Keratinocyte (primary cell): ENCODE measurements at regions not wholly inside any gene's neighbourhood (a gene's known extent, or its start where the extent isn't known, plus 50 kb on each side); places are given as distances from the start of the nearest gene placed in this dataset.

ENCODE experiments used
- EZH2 ChIP-seq: IDR thresholded peaks from one replicate; pipeline ENCODE4 v1.6.1; 2012; ENCODE audit warnings: inconsistent platforms, mild to moderate bottlenecking, low read length, moderate library complexity
- TF ChIP-seq, protein P1 (sequence below), 3 experiments: IDR thresholded peaks in 1 of 3; conservative IDR thresholded peaks in 1 of 3; optimal IDR thresholded peaks in 1 of 3; 2 replicates in 2 of 3; 3 replicates in 1 of 3; pipeline versions ENCODE3 to v1.5.1; 2011; ENCODE audit warnings: low read length in 3 of 3, mild to moderate bottlenecking in 3 of 3, moderate library complexity in 2 of 3, control low read depth in 1 of 3, inconsistent platforms in 1 of 3; ENCODE audit not compliant: insufficient read depth in 2 of 3; ENCODE audit errors: extremely low read depth in 1 of 3

DNA sequence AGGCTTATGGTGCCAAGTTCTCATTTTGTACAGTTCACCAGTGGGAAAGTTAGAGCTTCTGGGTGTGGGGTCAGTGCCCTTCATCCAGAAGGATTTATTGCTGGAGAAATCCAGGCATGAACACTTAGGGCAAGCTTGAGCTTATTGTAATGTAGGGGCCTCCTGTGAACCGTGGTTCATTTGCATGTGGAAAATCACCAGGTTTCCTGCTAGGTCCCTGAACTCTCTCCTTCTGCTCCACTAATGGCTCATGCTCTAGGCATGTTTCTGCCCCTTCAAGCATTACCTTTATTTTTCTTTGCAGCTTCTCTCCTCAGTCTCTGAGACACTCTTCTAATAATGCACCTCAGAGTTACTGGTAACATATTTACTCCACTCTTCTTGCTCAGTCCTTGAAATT, 79.3 kb upstream of the FAM98A start:
- TF ChIP-seq, protein P1, sequence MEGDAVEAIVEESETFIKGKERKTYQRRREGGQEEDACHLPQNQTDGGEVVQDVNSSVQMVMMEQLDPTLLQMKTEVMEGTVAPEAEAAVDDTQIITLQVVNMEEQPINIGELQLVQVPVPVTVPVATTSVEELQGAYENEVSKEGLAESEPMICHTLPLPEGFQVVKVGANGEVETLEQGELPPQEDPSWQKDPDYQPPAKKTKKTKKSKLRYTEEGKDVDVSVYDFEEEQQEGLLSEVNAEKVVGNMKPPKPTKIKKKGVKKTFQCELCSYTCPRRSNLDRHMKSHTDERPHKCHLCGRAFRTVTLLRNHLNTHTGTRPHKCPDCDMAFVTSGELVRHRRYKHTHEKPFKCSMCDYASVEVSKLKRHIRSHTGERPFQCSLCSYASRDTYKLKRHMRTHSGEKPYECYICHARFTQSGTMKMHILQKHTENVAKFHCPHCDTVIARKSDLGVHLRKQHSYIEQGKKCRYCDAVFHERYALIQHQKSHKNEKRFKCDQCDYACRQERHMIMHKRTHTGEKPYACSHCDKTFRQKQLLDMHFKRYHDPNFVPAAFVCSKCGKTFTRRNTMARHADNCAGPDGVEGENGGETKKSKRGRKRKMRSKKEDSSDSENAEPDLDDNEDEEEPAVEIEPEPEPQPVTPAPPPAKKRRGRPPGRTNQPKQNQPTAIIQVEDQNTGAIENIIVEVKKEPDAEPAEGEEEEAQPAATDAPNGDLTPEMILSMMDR (optimal IDR thresholded peaks at IDR 0.05 in 1 of 3, IDR thresholded peaks at IDR 0.05 in 1 of 3, conservative IDR thresholded peaks at IDR 0.05 in 1 of 3; ENCODE audit: extremely low read depth in 1 of 3, insufficient read depth in 2 of 3, low read length in 3 of 3): no peak
- TF ChIP-seq EZH2: no peak
